Esophagus (tissue), 2 donors: ENCODE measurements at regions not wholly inside any gene's neighbourhood (a gene's known extent, or its start where the extent isn't known, plus 50 kb on each side); places are given as distances from the start of the nearest gene placed in this dataset.

Experiments used
- H3K27ac ChIP-seq, 2 donors: one replicate each; pipeline ENCODE4 v1.5.1; 2013; ENCODE audit warnings: low read depth in 2 of 2, mild to moderate bottlenecking in 2 of 2, inconsistent platforms in 1 of 2, low read length in 1 of 2, moderate library complexity in 1 of 2
- H3K27me3 ChIP-seq, 2 donors: one replicate each; pipeline ENCODE4 v1.6.1; 2013; ENCODE audit warnings: low read length in 2 of 2, control low read depth in 1 of 2, mild to moderate bottlenecking in 1 of 2; ENCODE audit not compliant: insufficient read depth in 2 of 2, control insufficient read depth in 1 of 2
- H3K36me3 ChIP-seq, 2 donors: one replicate each; pipeline ENCODE4 v1.6.1; 2013; ENCODE audit warnings: low read length in 1 of 2; ENCODE audit not compliant: control insufficient read depth in 2 of 2, insufficient read depth in 2 of 2
- H3K4me1 ChIP-seq, 2 donors: one replicate each; pipeline ENCODE4 v1.6.1; 2013; ENCODE audit warnings: low read length in 1 of 2; ENCODE audit not compliant: control insufficient read depth in 2 of 2, insufficient read depth in 2 of 2
- H3K4me3 ChIP-seq, 2 donors: one replicate each; pipeline ENCODE4 v1.5.1; 2013; ENCODE audit warnings: low read length in 2 of 2, mild to moderate bottlenecking in 2 of 2, low read depth in 1 of 2, moderate library complexity in 1 of 2
- H3K9me3 ChIP-seq, 2 donors: one replicate each; pipeline ENCODE4 v1.6.1; 2013; ENCODE audit warnings: mild to moderate bottlenecking in 2 of 2, low read depth in 1 of 2, low read length in 1 of 2, moderate library complexity in 1 of 2; ENCODE audit not compliant: control insufficient read depth in 2 of 2, insufficient read depth in 1 of 2
- WGBS, 2 donors: extraction: QIAGEN DNeasy Blood & Tissue Kit; methylation state at CpG; one replicate each; pipeline ENCODE4 v1.1.7; 2013; 5-methylcytosine and 5-hydroxymethylcytosine counted together
- donor health status: healthy with polysubstance abuse.
- donor health status: Bipolar disorder and iron deficiency.

- Histone ChIP-seq H3K9me3 (no peaks in the 10 kb centered on the region), H3K27ac (peak overlapping the region in 1 of 2 donors; percentile 28), H3K4me3 (no peak overlapping the region), H3K4me1 (peaks cover 0 to 3% of the 10 kb centered on the region in 2 donors), H3K36me3 (no peaks in the 10 kb centered on the region), H3K27me3 (no peaks in the 10 kb centered on the region)
- 64 to 77% methylated on average over 9 of the region's 9 CpGs for WGBS, 2 donors
These were observed 161.0 kb downstream of the RNF152 start for GRCh38 chr18:61731693-61732376.

- peaks cover 0 to 3% of the 10 kb centered on the region in 2 donors for H3K4me1 ChIP-seq
- H3K27me3 ChIP-seq, result no peaks in the 10 kb centered on the region
- H3K9me3 ChIP-seq, result peaks cover 0 to under 1% of the 10 kb centered on the region in 2 donors
- 60 to 74% methylated on average over 5 of the region's 5 CpGs for WGBS, 2 donors
- no peak overlapping the region for H3K27ac ChIP-seq
- H3K4me3 ChIP-seq, result no peak overlapping the region
- no peaks in the 10 kb centered on the region for H3K36me3 ChIP-seq
These were observed 161.6 kb downstream of the RNF152 start for GRCh38 chr18:61731178-61731577.

- Histone ChIP-seq H3K27me3 (no peaks in the 10 kb centered on the region), H3K27ac (no peak overlapping the region), H3K36me3 (no peaks in the 10 kb centered on the region), H3K4me3 (no peak overlapping the region), H3K9me3 (peaks cover 0 to 3% of the 10 kb centered on the region in 2 donors), H3K4me1 (peaks cover 0 to 3% of the 10 kb centered on the region in 2 donors)
These were observed 163.5 kb downstream of the RNF152 start for GRCh38 chr18:61729322-61729721.

- Histone ChIP-seq H3K27me3 (no peaks in the 10 kb centered on the region), H3K27ac (no peak overlapping the region), H3K36me3 (no peaks in the 10 kb centered on the region), H3K4me3 (no peak overlapping the region), H3K4me1 (no peaks in the 10 kb centered on the region), H3K9me3 (peaks cover 0 to 3% of the 10 kb centered on the region in 2 donors)
- WGBS, 2 donors, result 82 to 84% methylated on average over 4 of the region's 4 CpGs
These were observed 165.3 kb downstream of the RNF152 start for GRCh38 chr18:61727241-61728193.

- Histone ChIP-seq H3K9me3 (peaks cover 0 to 3% of the 10 kb centered on the region in 2 donors), H3K36me3 (no peaks in the 10 kb centered on the region), H3K4me1 (no peaks in the 10 kb centered on the region), H3K27me3 (no peaks in the 10 kb centered on the region), H3K4me3 (no peak overlapping the region), H3K27ac (no peak overlapping the region)
- WGBS, 2 donors, result 79 to 82% methylated on average over 8 of the region's 8 CpGs
These were observed 168.3 kb downstream of the RNF152 start for GRCh38 chr18:61724532-61724931.

- Histone ChIP-seq H3K4me3 (no peak overlapping the region), H3K27ac (no peak overlapping the region), H3K4me1 (no peaks in the 10 kb centered on the region), H3K36me3 (no peaks in the 10 kb centered on the region), H3K27me3 (no peaks in the 10 kb centered on the region), H3K9me3 (peaks cover 0 to 3% of the 10 kb centered on the region in 2 donors)
- WGBS, 2 donors, result 91 to 94% methylated on average over 2 of the region's 2 CpGs
These were observed 170.6 kb downstream of the RNF152 start for GRCh38 chr18:61722247-61722646.

GRCh38 chr18:61720496-61720895 is 172.3 kb downstream of the RNF152 start:
- no peaks in the 10 kb centered on the region for H3K9me3 ChIP-seq
- WGBS, 2 donors, result 70 to 83% methylated on average over 5 of the region's 5 CpGs

GRCh38 chr18:61719671-61720070 is 173.1 kb downstream of the RNF152 start:
- no peaks in the 10 kb centered on the region for H3K9me3 ChIP-seq
- WGBS, 2 donors, result 73 to 78% methylated on average over 1 of the region's 1 CpG
- H3K4me1 ChIP-seq, result no peaks in the 10 kb centered on the region
- no peak overlapping the region for H3K27ac ChIP-seq
- no peaks in the 10 kb centered on the region for H3K27me3 ChIP-seq
- H3K4me3 ChIP-seq, result no peak overlapping the region
- H3K36me3 ChIP-seq, result no peaks in the 10 kb centered on the region

More at GRCh38 chr18:61720496-61720895, 172.3 kb downstream of the RNF152 start:
- Histone ChIP-seq H3K27ac (no peak overlapping the region), H3K4me1 (no peaks in the 10 kb centered on the region), H3K4me3 (no peak overlapping the region), H3K36me3 (no peaks in the 10 kb centered on the region), H3K27me3 (no peaks in the 10 kb centered on the region)

- Histone ChIP-seq H3K27me3 (no peaks in the 10 kb centered on the region), H3K27ac (no peak overlapping the region), H3K4me3 (no peak overlapping the region), H3K4me1 (no peaks in the 10 kb centered on the region), H3K36me3 (no peaks in the 10 kb centered on the region), H3K9me3 (no peaks in the 10 kb centered on the region)
- 76 to 77% methylated on average over 3 of the region's 3 CpGs for WGBS, 2 donors
These were observed 173.9 kb downstream of the RNF152 start for GRCh38 chr18:61718944-61719343.
